ENCODE measurements at regions not wholly inside any gene's neighbourhood (a gene's known extent, or its start where the extent isn't known, plus 50 kb on each side); places are given as distances from the start of the nearest gene placed in this dataset.

DNA sequence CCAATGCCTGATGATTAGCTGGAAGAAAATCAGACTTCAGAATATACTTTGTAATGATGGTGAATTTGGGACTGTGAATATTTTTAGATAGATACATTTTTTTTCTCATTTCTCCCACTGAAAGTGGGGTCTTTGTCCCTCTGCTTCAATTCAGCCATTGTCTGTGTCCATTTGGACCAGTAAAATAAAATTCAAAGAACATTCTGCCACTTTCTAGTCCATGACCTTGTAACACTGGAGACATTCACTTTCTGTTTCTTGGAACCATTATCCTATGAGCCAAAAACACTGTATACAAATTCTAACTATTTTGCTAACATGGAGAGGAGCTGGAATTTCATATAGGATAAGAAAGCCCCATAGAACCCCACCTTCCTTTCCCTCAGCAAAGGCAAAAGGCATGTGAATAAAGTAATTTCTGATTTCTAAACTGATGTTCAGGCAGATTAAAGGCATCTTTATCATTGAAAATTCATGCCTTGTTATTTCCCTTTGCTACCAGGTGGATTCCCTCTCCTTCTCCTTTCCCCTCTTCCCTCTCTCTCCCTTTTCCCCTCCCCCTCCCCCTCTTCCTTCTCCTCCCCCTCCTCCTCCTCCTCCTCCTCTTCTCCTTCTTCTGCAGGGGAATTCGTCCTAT is 2010.4 kb upstream of the LRRTM1 start:
- TF ChIP-seq EZH2 (IDR thresholded peaks at IDR 0.05; ENCODE audit: insufficient read depth, poor library complexity, severe bottlenecking), result no peak
- TF ChIP-seq EZH2phosphoT487 (IDR thresholded peaks at IDR 0.05; ENCODE audit: insufficient read depth, low read depth), result no peak

All from GM23248 (cell line).